ENCODE measurements at regions not wholly inside any gene's neighbourhood (a gene's known extent, or its start where the extent isn't known, plus 50 kb on each side); places are given as distances from the start of the nearest gene placed in this dataset.

GRCh38 chr2:221777119-221777518 lies 205.0 kb upstream of the EPHA4 start:
- TF ChIP-seq EZH2 (IDR thresholded peaks at IDR 0.05; ENCODE audit: insufficient read depth, poor library complexity, severe bottlenecking) (no peak), EZH2phosphoT487 (IDR thresholded peaks at IDR 0.05; ENCODE audit: insufficient read depth, low read depth) (no peak)
- H3K4me3 ChIP-seq: no peak overlapping the region
- 56 to 61% methylated on average over 1 of the region's 1 CpG for WGBS, 2 experiments (ENCODE audit: low coverage in 1 of 2, low lambda C conversion rate in 2 of 2, missing lambda C conversion rate in 2 of 2)
- H3K36me3 ChIP-seq (ENCODE audit: low read depth): no peaks in the 10 kb centered on the region
- in situ Hi-C loops (cut with MboI): no loop called here
- H2AFZ ChIP-seq: no peak overlapping the region
- H3K9me2 ChIP-seq (ENCODE audit: insufficient read depth): no peaks in the 10 kb centered on the region; the same call in 1 of the 2 replicates
- H4K20me1 ChIP-seq (ENCODE audit: insufficient read depth): no peaks in the 10 kb centered on the region
- H3F3A ChIP-seq (ENCODE audit: insufficient read depth): peaks cover 27% of the 10 kb centered on the region
- DNase-seq: no peak
- no peaks in the 10 kb centered on the region; the same call in 1 of the 2 replicates for H3K27me3 ChIP-seq (replicated peaks; ENCODE audit: insufficient read depth)
- no peaks in the 10 kb centered on the region for H3K79me2 ChIP-seq (ENCODE audit: insufficient read depth)
- no peak overlapping the region for H3K4me2 ChIP-seq (ENCODE audit: unreplicated experiment)
- H3K9me3 ChIP-seq (ENCODE audit: low read depth): no peaks in the 10 kb centered on the region
- no peak overlapping the region for H3K9ac ChIP-seq
- H3K4me1 ChIP-seq (ENCODE audit: insufficient read depth): peaks cover 25% of the 10 kb centered on the region
- no peak overlapping the region for H3K27ac ChIP-seq

- Histone ChIP-seq H3K9ac (no peak overlapping the region), H3F3A (ENCODE audit: insufficient read depth) (peaks cover 18% of the 10 kb centered on the region), H3K27me3 (replicated peaks; ENCODE audit: insufficient read depth) (no peaks in the 10 kb centered on the region; the same call in 1 of the 2 replicates), H4K20me1 (ENCODE audit: insufficient read depth) (no peaks in the 10 kb centered on the region), H3K79me2 (ENCODE audit: insufficient read depth) (no peaks in the 10 kb centered on the region), H3K4me1 (ENCODE audit: insufficient read depth) (peaks cover 12% of the 10 kb centered on the region), H3K4me3 (no peak overlapping the region), H3K27ac (no peak overlapping the region), H3K36me3 (ENCODE audit: low read depth) (no peaks in the 10 kb centered on the region), H3K9me3 (ENCODE audit: low read depth) (no peaks in the 10 kb centered on the region), H3K9me2 (ENCODE audit: insufficient read depth) (no peaks in the 10 kb centered on the region; the same call in 1 of the 2 replicates), H3K4me2 (ENCODE audit: unreplicated experiment) (no peak overlapping the region), H2AFZ (no peak overlapping the region)
- 45 to 47% methylated on average over 12 of the region's 12 CpGs for WGBS, 2 experiments (ENCODE audit: low coverage in 1 of 2, low lambda C conversion rate in 2 of 2, missing lambda C conversion rate in 2 of 2)
- TF ChIP-seq EZH2phosphoT487 (IDR thresholded peaks at IDR 0.05; ENCODE audit: insufficient read depth, low read depth) (no peak), EZH2 (IDR thresholded peaks at IDR 0.05; ENCODE audit: insufficient read depth, poor library complexity, severe bottlenecking) (no peak)
- in situ Hi-C loops (cut with MboI): no loop called here
- DNase-seq: no peak
Measured at GRCh38 chr2:221775096-221775495, 203.0 kb upstream of the EPHA4 start.

GRCh38 chr2:221774136-221774535 lies 202.0 kb upstream of the EPHA4 start:
- Histone ChIP-seq H3K9me3 (ENCODE audit: low read depth) (no peaks in the 10 kb centered on the region), H3K36me3 (ENCODE audit: low read depth) (no peaks in the 10 kb centered on the region), H2AFZ (no peak overlapping the region), H3K4me1 (ENCODE audit: insufficient read depth) (peaks cover 6% of the 10 kb centered on the region), H3K27me3 (replicated peaks; ENCODE audit: insufficient read depth) (no peaks in the 10 kb centered on the region; the same call in 1 of the 2 replicates), H3K9ac (no peak overlapping the region), H3K4me3 (no peak overlapping the region), H4K20me1 (ENCODE audit: insufficient read depth) (no peaks in the 10 kb centered on the region), H3K27ac (no peak overlapping the region), H3K79me2 (ENCODE audit: insufficient read depth) (no peaks in the 10 kb centered on the region), H3F3A (ENCODE audit: insufficient read depth) (peaks cover 10% of the 10 kb centered on the region), H3K9me2 (ENCODE audit: insufficient read depth) (no peaks in the 10 kb centered on the region; the same call in 1 of the 2 replicates), H3K4me2 (ENCODE audit: unreplicated experiment) (no peak overlapping the region)
- DNase-seq: no peak
- WGBS, 2 experiments (ENCODE audit: low coverage in 1 of 2, low lambda C conversion rate in 2 of 2, missing lambda C conversion rate in 2 of 2): 48 to 51% methylated on average over 5 of the region's 5 CpGs
- no peak for TF ChIP-seq EZH2 (IDR thresholded peaks at IDR 0.05; ENCODE audit: insufficient read depth, poor library complexity, severe bottlenecking)
- TF ChIP-seq EZH2phosphoT487 (IDR thresholded peaks at IDR 0.05; ENCODE audit: insufficient read depth, low read depth): no peak
- in situ Hi-C loops (cut with MboI): no loop called here

- H3K4me3 ChIP-seq: no peak overlapping the region
- WGBS, 2 experiments (ENCODE audit: low coverage in 1 of 2, low lambda C conversion rate in 2 of 2, missing lambda C conversion rate in 2 of 2): 77 to 82% methylated on average over 1 of the region's 1 CpG
Measured at GRCh38 chr2:221771297-221771696, 199.2 kb upstream of the EPHA4 start.

More at GRCh38 chr2:221771297-221771696, 199.2 kb upstream of the EPHA4 start:
- no peaks in the 10 kb centered on the region; the same call in 1 of the 2 replicates for H3K9me2 ChIP-seq (ENCODE audit: insufficient read depth)
- no peaks in the 10 kb centered on the region for H4K20me1 ChIP-seq (ENCODE audit: insufficient read depth)
- no peak for DNase-seq
- H2AFZ ChIP-seq: no peak overlapping the region
- H3K9me3 ChIP-seq (ENCODE audit: low read depth): no peaks in the 10 kb centered on the region
- H3K27me3 ChIP-seq (replicated peaks; ENCODE audit: insufficient read depth): no peaks in the 10 kb centered on the region; the same call in none of the 2 replicates
- H3K9ac ChIP-seq: no peak overlapping the region
- in situ Hi-C loops (cut with MboI): no loop called here
- H3K4me1 ChIP-seq (ENCODE audit: insufficient read depth): no peaks in the 10 kb centered on the region
- H3F3A ChIP-seq (ENCODE audit: insufficient read depth): no peaks in the 10 kb centered on the region
- H3K4me2 ChIP-seq (ENCODE audit: unreplicated experiment): no peak overlapping the region
- H3K27ac ChIP-seq: no peak overlapping the region
- TF ChIP-seq EZH2phosphoT487 (IDR thresholded peaks at IDR 0.05; ENCODE audit: insufficient read depth, low read depth): no peak
- no peak for TF ChIP-seq EZH2 (IDR thresholded peaks at IDR 0.05; ENCODE audit: insufficient read depth, poor library complexity, severe bottlenecking)
- H3K36me3 ChIP-seq (ENCODE audit: low read depth): no peaks in the 10 kb centered on the region
- H3K79me2 ChIP-seq (ENCODE audit: insufficient read depth): no peaks in the 10 kb centered on the region
